Middle frontal gyrus (tissue), 1 donor: ENCODE measurements at regions not wholly inside any gene's neighbourhood (a gene's known extent, or its start where the extent isn't known, plus 50 kb on each side); places are given as distances from the start of the nearest gene placed in this dataset.
"Not testable (repeated sequence)": the region's sequence is repeated elsewhere in the genome, so short reads cannot be mapped to it uniquely, and the experiment has no call there.

ENCODE experiments used
- DNase-seq: peaks from one replicate; pipeline ENCODE4 v3.0.0-alpha.2; 2015; ENCODE audit warnings: low spot score; ENCODE audit errors: extremely low spot score

- no peak for DNase-seq
Measured at GRCh38 chr13:53266757-53267156, 238.1 kb downstream of the OLFM4 start.

- DNase-seq = no peak
Measured at GRCh38 chr13:53269634-53270033, 241.0 kb downstream of the OLFM4 start.

GRCh38 chr13:53272873-53273272 is 244.3 kb downstream of the OLFM4 start:
- DNase-seq = no peak

- no peak for DNase-seq
Measured at GRCh38 chr13:53276265-53276664, 247.7 kb downstream of the OLFM4 start.

GRCh38 chr13:53281677-53282076 is 253.1 kb downstream of the OLFM4 start:
- DNase-seq = no peak

GRCh38 chr13:53285896-53286430 is 257.4 kb downstream of the OLFM4 start:
- no peak for DNase-seq

- no peak for DNase-seq
Measured at GRCh38 chr13:53298396-53298795, 269.8 kb downstream of the OLFM4 start.

- no peak for DNase-seq
Measured at GRCh38 chr13:53301449-53301848, 272.8 kb downstream of the OLFM4 start.

GRCh38 chr13:53305419-53305818 is 276.8 kb downstream of the OLFM4 start:
- DNase-seq = not testable (repeated sequence)

- DNase-seq = no peak
Measured at GRCh38 chr13:53310786-53311185, 282.2 kb downstream of the OLFM4 start.

- no peak for DNase-seq
Measured at GRCh38 chr13:53311561-53311960, 282.9 kb downstream of the OLFM4 start.

- DNase-seq = no peak
Measured at GRCh38 chr13:53321296-53321801, 292.7 kb downstream of the OLFM4 start.

- no peak for DNase-seq
Measured at GRCh38 chr13:53324656-53325055, 296.0 kb downstream of the OLFM4 start.

- DNase-seq = no peak
Measured at GRCh38 chr13:53326716-53327115, 298.1 kb downstream of the OLFM4 start.

GRCh38 chr13:53327680-53328315 is 299.2 kb downstream of the OLFM4 start:
- DNase-seq = no peak

GRCh38 chr13:53336441-53337160 is 308.0 kb downstream of the OLFM4 start:
- no peak for DNase-seq

- no peak for DNase-seq
Measured at GRCh38 chr13:53338760-53339159, 310.1 kb downstream of the OLFM4 start.

GRCh38 chr13:53340505-53341143 is 312.0 kb downstream of the OLFM4 start:
- no peak for DNase-seq

- no peak for DNase-seq
Measured at GRCh38 chr13:53341144-53341510, 312.5 kb downstream of the OLFM4 start.

- no peak for DNase-seq
Measured at GRCh38 chr13:53342623-53343360, 314.2 kb downstream of the OLFM4 start.

- no peak for DNase-seq
Measured at GRCh38 chr13:53343361-53343744, 314.7 kb downstream of the OLFM4 start.

- DNase-seq = no peak
Measured at GRCh38 chr13:53351021-53351420, 322.4 kb downstream of the OLFM4 start.
